ENCODE measurements at regions not wholly inside any gene's neighbourhood (a gene's known extent, or its start where the extent isn't known, plus 50 kb on each side); places are given as distances from the start of the nearest gene placed in this dataset.
"Not testable (repeated sequence)": the region's sequence is repeated elsewhere in the genome, so short reads cannot be mapped to it uniquely, and the experiment has no call there.

- no peak overlapping the region for H3K27ac Mint-ChIP-seq
- no peaks in the 10 kb centered on the region for H3K36me3 Mint-ChIP-seq (ENCODE audit: low read depth)
- no peaks in the 10 kb centered on the region for H3K27me3 Mint-ChIP-seq (ENCODE audit: insufficient read depth)
- peaks cover 3% of the 10 kb centered on the region for H3K9me3 Mint-ChIP-seq
- H3K4me1 Mint-ChIP-seq (ENCODE audit: low read depth), result no peaks in the 10 kb centered on the region
- intact Hi-C loops (cut with micrococcal nuclease), result no loop called here
- DNase-seq (ENCODE audit: low spot score), result no peak
- H3K4me3 Mint-ChIP-seq, result no peak overlapping the region
Measured at GRCh38 chr4:3607690-3608552, 75.7 kb upstream of the LRPAP1 start.

GRCh38 chr4:3606850-3607249 lies 74.6 kb upstream of the LRPAP1 start:
- H3K4me3 Mint-ChIP-seq; intact Hi-C loops (cut with micrococcal nuclease); DNase-seq (ENCODE audit: low spot score); H3K9me3 Mint-ChIP-seq; H3K27ac Mint-ChIP-seq; H3K4me1 Mint-ChIP-seq (ENCODE audit: low read depth); H3K27me3 Mint-ChIP-seq (ENCODE audit: insufficient read depth); H3K36me3 Mint-ChIP-seq (ENCODE audit: low read depth): not testable (repeated sequence)

GRCh38 chr4:3606271-3606670 lies 74.0 kb upstream of the LRPAP1 start:
- H3K4me3 Mint-ChIP-seq; H3K27me3 Mint-ChIP-seq (ENCODE audit: insufficient read depth); H3K9me3 Mint-ChIP-seq; H3K4me1 Mint-ChIP-seq (ENCODE audit: low read depth); H3K36me3 Mint-ChIP-seq (ENCODE audit: low read depth); intact Hi-C loops (cut with micrococcal nuclease); H3K27ac Mint-ChIP-seq; DNase-seq (ENCODE audit: low spot score): not testable (repeated sequence)

GRCh38 chr4:3605491-3605890 lies 73.3 kb upstream of the LRPAP1 start:
- Mint-ChIP-seq H3K27ac (no peak overlapping the region), H3K4me3 (no peak overlapping the region), H3K36me3 (ENCODE audit: low read depth) (no peaks in the 10 kb centered on the region), H3K4me1 (ENCODE audit: low read depth) (no peaks in the 10 kb centered on the region), H3K27me3 (ENCODE audit: insufficient read depth) (no peaks in the 10 kb centered on the region), H3K9me3 (peaks cover 8% of the 10 kb centered on the region)
- intact Hi-C loops (cut with micrococcal nuclease), result no loop called here
- no peak for DNase-seq (ENCODE audit: low spot score)

- intact Hi-C loops (cut with micrococcal nuclease); H3K4me1 Mint-ChIP-seq (ENCODE audit: low read depth); H3K27me3 Mint-ChIP-seq (ENCODE audit: insufficient read depth); H3K36me3 Mint-ChIP-seq (ENCODE audit: low read depth); DNase-seq (ENCODE audit: low spot score); H3K27ac Mint-ChIP-seq; H3K9me3 Mint-ChIP-seq; H3K4me3 Mint-ChIP-seq: not testable (repeated sequence)
Measured at GRCh38 chr4:3602886-3603645, 70.8 kb upstream of the LRPAP1 start.

GRCh38 chr4:3601992-3602391 lies 69.8 kb upstream of the LRPAP1 start:
- Mint-ChIP-seq H3K4me1 (ENCODE audit: low read depth) (no peaks in the 10 kb centered on the region), H3K27ac (no peak overlapping the region), H3K27me3 (ENCODE audit: insufficient read depth) (no peaks in the 10 kb centered on the region), H3K9me3 (peaks cover 8% of the 10 kb centered on the region), H3K36me3 (ENCODE audit: low read depth) (no peaks in the 10 kb centered on the region), H3K4me3 (no peak overlapping the region)
- intact Hi-C loops (cut with micrococcal nuclease), result no loop called here
- DNase-seq (ENCODE audit: low spot score), result no peak

- H3K4me1 Mint-ChIP-seq (ENCODE audit: low read depth); H3K27me3 Mint-ChIP-seq (ENCODE audit: insufficient read depth); H3K27ac Mint-ChIP-seq; H3K4me3 Mint-ChIP-seq; intact Hi-C loops (cut with micrococcal nuclease); H3K36me3 Mint-ChIP-seq (ENCODE audit: low read depth); DNase-seq (ENCODE audit: low spot score); H3K9me3 Mint-ChIP-seq: not testable (repeated sequence)
Measured at GRCh38 chr4:3601108-3601690, 69.0 kb upstream of the LRPAP1 start.

- H3K4me1 Mint-ChIP-seq (ENCODE audit: low read depth), result no peaks in the 10 kb centered on the region
- no peak for DNase-seq (ENCODE audit: low spot score)
- no peak overlapping the region for H3K4me3 Mint-ChIP-seq
- intact Hi-C loops (cut with micrococcal nuclease), result no loop called here
- H3K36me3 Mint-ChIP-seq (ENCODE audit: low read depth), result no peaks in the 10 kb centered on the region
- H3K27ac Mint-ChIP-seq, result no peak overlapping the region
- H3K27me3 Mint-ChIP-seq (ENCODE audit: insufficient read depth), result no peaks in the 10 kb centered on the region
- H3K9me3 Mint-ChIP-seq, result peaks cover 8% of the 10 kb centered on the region
Measured at GRCh38 chr4:3599951-3600350, 67.7 kb upstream of the LRPAP1 start.

- DNase-seq (ENCODE audit: low spot score), result no peak
- intact Hi-C loops (cut with micrococcal nuclease), result no loop called here
- no peaks in the 10 kb centered on the region for H3K36me3 Mint-ChIP-seq (ENCODE audit: low read depth)
- H3K4me3 Mint-ChIP-seq, result no peak overlapping the region
- H3K27me3 Mint-ChIP-seq (ENCODE audit: insufficient read depth), result peaks cover 2% of the 10 kb centered on the region
- peaks cover 8% of the 10 kb centered on the region for H3K9me3 Mint-ChIP-seq
- no peak overlapping the region for H3K27ac Mint-ChIP-seq
- H3K4me1 Mint-ChIP-seq (ENCODE audit: low read depth), result no peaks in the 10 kb centered on the region
Measured at GRCh38 chr4:3598695-3599227, 66.5 kb upstream of the LRPAP1 start.

- DNase-seq (ENCODE audit: low spot score); H3K36me3 Mint-ChIP-seq (ENCODE audit: low read depth); H3K27me3 Mint-ChIP-seq (ENCODE audit: insufficient read depth); H3K9me3 Mint-ChIP-seq; H3K4me1 Mint-ChIP-seq (ENCODE audit: low read depth); H3K27ac Mint-ChIP-seq; H3K4me3 Mint-ChIP-seq; intact Hi-C loops (cut with micrococcal nuclease): not testable (repeated sequence)
Measured at GRCh38 chr4:3597896-3598505, 65.8 kb upstream of the LRPAP1 start.

- H3K27me3 Mint-ChIP-seq (ENCODE audit: insufficient read depth); H3K9me3 Mint-ChIP-seq; intact Hi-C loops (cut with micrococcal nuclease); H3K36me3 Mint-ChIP-seq (ENCODE audit: low read depth); H3K27ac Mint-ChIP-seq; H3K4me1 Mint-ChIP-seq (ENCODE audit: low read depth); DNase-seq (ENCODE audit: low spot score); H3K4me3 Mint-ChIP-seq: not testable (repeated sequence)
Measured at GRCh38 chr4:3596957-3597733, 64.9 kb upstream of the LRPAP1 start.

- intact Hi-C loops (cut with micrococcal nuclease), result not testable (repeated sequence)
Measured at GRCh38 chr4:3595627-3596291, 63.5 kb upstream of the LRPAP1 start.

More at GRCh38 chr4:3595627-3596291, 63.5 kb upstream of the LRPAP1 start:
- not testable (repeated sequence) for DNase-seq (ENCODE audit: low spot score); H3K4me1 Mint-ChIP-seq (ENCODE audit: low read depth); H3K36me3 Mint-ChIP-seq (ENCODE audit: low read depth); H3K27ac Mint-ChIP-seq; H3K4me3 Mint-ChIP-seq; H3K27me3 Mint-ChIP-seq (ENCODE audit: insufficient read depth); H3K9me3 Mint-ChIP-seq
